ENCODE measurements at regions not wholly inside any gene's neighbourhood (a gene's known extent, or its start where the extent isn't known, plus 50 kb on each side); places are given as distances from the start of the nearest gene placed in this dataset.

- TF ChIP-seq MXI1 (conservative IDR thresholded peaks at IDR 0.05; ENCODE audit: poor library complexity, severe bottlenecking): no peak
- TF ChIP-seq, protein P1, sequence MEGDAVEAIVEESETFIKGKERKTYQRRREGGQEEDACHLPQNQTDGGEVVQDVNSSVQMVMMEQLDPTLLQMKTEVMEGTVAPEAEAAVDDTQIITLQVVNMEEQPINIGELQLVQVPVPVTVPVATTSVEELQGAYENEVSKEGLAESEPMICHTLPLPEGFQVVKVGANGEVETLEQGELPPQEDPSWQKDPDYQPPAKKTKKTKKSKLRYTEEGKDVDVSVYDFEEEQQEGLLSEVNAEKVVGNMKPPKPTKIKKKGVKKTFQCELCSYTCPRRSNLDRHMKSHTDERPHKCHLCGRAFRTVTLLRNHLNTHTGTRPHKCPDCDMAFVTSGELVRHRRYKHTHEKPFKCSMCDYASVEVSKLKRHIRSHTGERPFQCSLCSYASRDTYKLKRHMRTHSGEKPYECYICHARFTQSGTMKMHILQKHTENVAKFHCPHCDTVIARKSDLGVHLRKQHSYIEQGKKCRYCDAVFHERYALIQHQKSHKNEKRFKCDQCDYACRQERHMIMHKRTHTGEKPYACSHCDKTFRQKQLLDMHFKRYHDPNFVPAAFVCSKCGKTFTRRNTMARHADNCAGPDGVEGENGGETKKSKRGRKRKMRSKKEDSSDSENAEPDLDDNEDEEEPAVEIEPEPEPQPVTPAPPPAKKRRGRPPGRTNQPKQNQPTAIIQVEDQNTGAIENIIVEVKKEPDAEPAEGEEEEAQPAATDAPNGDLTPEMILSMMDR (IDR thresholded peaks at IDR 0.05; ENCODE audit: poor library complexity, severe bottlenecking): no peak
- no peak for TF ChIP-seq RAD21 (conservative IDR thresholded peaks at IDR 0.05)
- no peak for TF ChIP-seq EP300 (conservative IDR thresholded peaks at IDR 0.05; ENCODE audit: poor library complexity, severe bottlenecking)
- TF ChIP-seq TAF1 (IDR thresholded peaks at IDR 0.05; ENCODE audit: low read depth): no peak
- TF ChIP-seq POLR2AphosphoS5 (IDR thresholded peaks at IDR 0.05): no peak
- TF ChIP-seq EZH2 (IDR thresholded peaks at IDR 0.05; ENCODE audit: borderline replicate concordance, insufficient read depth, low read length, poor library complexity, severe bottlenecking): no peak
These were observed 300.7 kb downstream of the MTERF1 start for GRCh38 chr7:91579837-91580236.

All from neural cell (in vitro differentiated cells).